Ovary (tissue), 3 donors: ENCODE measurements at regions not wholly inside any gene's neighbourhood (a gene's known extent, or its start where the extent isn't known, plus 50 kb on each side); places are given as distances from the start of the nearest gene placed in this dataset.

Experiments
- EP300 ChIP-seq: sonication (generic); formaldehyde crosslinking; IDR thresholded peaks from one replicate; pipeline ENCODE4 v1.6.1; 2017; ENCODE audit warnings: antibody characterized with exemption
- TF ChIP-seq, protein P1 (sequence below), 3 donors: fragments of 450-650 bp in 2 of 3; fragments of 200-600 bp in 1 of 3; IDR thresholded peaks; one replicate each; pipeline versions ENCODE4 v1.5.1 to v1.8.0; 2016 to 2022; ENCODE audit warnings: antibody characterized with exemption in 3 of 3, mild to moderate bottlenecking in 1 of 3
- donor health status: DM: no; HTN: no; CAD: no.

DNA sequence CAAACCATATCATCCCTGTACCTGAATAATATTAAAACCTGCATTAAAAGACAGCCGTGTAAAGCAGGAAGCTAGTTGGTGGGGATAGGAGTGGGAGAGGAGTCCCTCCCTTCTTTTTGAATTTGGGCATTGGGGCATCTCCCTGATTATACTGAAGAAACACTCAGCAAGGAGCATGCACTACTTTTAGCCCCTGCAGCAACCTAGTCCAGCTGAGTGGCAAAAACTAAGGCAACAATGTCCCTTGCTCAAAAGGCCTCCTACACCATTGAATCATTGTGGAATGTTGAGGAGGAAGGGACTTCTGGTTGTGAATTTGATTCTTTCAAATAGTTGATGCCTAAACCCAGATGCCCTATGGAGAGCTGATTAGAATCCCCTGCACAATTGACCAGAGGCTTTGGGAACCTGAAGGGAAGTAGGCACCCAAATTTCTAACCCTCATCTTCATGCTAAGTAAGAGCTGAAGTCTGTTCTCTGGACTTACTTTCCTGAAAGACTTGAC lies 111.7 kb downstream of the DDX1 start:
- TF ChIP-seq, protein P1, sequence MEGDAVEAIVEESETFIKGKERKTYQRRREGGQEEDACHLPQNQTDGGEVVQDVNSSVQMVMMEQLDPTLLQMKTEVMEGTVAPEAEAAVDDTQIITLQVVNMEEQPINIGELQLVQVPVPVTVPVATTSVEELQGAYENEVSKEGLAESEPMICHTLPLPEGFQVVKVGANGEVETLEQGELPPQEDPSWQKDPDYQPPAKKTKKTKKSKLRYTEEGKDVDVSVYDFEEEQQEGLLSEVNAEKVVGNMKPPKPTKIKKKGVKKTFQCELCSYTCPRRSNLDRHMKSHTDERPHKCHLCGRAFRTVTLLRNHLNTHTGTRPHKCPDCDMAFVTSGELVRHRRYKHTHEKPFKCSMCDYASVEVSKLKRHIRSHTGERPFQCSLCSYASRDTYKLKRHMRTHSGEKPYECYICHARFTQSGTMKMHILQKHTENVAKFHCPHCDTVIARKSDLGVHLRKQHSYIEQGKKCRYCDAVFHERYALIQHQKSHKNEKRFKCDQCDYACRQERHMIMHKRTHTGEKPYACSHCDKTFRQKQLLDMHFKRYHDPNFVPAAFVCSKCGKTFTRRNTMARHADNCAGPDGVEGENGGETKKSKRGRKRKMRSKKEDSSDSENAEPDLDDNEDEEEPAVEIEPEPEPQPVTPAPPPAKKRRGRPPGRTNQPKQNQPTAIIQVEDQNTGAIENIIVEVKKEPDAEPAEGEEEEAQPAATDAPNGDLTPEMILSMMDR (IDR thresholded peaks at IDR 0.05), result no peak
- TF ChIP-seq EP300, result no peak
